Renal pelvis (tissue), 1 donor: ENCODE measurements at regions not wholly inside any gene's neighbourhood (a gene's known extent, or its start where the extent isn't known, plus 50 kb on each side); places are given as distances from the start of the nearest gene placed in this dataset.
A peak's percentile ranks its signal among the peaks of the same experiment; 100 is the strongest.
"Not testable (repeated sequence)": the region's sequence is repeated elsewhere in the genome, so short reads cannot be mapped to it uniquely, and the experiment has no call there.

Source experiments
- DNase-seq: peaks from one replicate; pipeline ENCODE4 v3.0.0-alpha.2; 2013

DNA sequence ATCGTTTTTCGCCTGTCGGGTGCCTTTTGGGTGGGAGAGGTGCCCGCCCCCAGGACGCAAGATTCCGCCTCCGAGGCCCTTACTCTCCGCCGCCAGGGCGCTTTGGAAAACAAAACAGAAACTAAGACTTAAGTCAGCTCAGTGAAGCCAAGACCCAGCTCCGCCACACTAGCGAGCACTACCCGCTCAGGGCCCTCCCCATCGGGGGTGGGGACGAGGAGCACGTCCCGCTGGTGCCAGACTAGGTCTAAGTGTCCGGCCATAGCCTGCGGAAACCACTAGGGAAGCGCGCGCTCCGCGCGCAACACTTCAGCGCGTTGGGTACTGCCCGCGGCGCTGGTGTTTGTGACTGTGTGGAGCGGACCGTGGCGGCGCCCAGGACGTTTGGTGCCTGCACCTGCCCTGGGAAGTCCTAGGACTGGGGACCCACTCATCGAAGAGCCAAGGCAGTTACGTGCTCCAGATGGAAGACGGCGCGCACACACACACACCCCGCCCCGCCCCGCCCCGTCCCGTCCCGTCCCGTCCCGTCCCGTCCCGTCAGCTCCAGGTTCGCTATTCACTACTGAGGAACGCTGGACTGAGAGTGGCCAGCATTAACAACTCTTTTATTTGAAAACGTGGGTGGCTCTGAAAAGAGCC, 57.6 kb upstream of the BOLA1 start:
- not testable (repeated sequence) for DNase-seq

DNA sequence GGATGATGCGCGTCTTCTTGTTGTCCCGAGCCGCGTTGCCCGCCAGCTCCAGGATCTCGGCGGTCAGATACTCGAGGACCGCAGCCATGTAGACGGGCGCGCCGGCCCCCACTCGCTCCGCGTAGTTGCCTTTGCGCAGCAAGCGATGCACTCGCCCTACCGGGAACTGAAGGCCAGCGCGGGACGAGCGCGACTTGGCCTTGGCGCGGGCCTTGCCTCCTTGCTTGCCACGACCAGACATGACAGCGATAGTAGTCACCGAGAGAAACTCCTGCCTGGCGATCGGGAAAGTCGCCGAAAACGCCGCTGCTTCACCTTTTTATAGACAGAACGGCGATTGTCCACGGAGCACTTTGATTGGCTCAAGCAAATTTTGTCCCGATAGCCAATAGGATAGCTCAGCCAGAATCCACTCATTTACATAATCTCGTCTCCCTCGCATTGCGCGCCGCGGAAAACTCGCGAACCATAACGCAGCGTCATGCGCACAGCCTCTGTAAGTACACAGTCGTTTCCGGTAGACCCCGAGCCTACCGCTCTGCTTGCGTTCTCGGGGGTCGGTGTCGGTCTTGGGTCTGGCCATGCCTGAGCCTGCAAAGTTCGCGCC, 56.8 kb upstream of the BOLA1 start:
- DNase-seq, result not testable (repeated sequence)

DNA sequence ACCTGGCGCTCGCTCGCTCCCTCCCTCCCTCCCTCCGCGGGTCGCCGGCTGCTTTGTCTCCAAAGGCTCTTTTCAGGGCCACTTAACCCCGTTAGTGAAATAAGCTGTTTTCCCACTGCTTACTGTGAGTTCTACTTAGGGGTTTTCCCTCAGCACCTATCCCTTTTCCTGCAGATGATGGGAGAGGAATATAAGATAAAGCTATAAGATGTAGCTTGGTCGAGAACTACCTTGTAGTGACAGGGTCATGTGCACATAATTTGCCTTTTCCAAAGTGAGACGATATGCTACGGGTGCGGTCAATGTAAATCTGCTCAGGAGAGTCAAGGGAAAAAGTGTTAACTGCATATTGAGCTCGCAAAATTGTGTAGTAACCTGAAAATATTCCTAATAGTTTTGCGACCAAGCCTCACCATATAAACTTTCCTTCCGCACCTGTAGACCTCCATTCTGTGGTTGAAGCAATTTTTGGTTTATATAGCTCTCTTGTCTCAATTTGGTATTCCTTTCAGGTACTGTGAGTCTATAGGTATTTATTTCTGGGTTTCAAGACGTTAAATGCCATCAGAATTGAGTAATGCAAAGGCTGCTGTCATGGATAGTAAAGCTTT, 55.8 kb upstream of the BOLA1 start:
- DNase-seq, result peak; percentile 21

DNA sequence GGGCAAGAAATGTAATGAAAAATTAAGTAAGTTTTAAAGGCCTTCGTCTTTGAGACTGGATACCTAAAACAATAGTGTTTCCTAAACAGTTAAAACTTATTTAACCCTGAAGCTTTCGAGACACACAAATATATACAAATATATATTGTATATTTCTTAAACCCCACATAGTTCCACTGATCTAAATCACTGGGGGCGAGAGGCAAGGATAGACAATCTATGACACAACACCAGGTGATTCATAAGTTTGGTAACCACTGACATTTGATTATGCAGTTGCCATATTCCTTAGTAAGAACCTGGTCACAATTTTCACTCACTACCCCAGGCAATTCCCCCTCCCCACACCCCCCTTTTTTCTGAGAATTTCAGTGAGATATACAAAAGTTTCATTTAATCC, 55.3 kb upstream of the BOLA1 start:
- peak; percentile 8 for DNase-seq

DNA sequence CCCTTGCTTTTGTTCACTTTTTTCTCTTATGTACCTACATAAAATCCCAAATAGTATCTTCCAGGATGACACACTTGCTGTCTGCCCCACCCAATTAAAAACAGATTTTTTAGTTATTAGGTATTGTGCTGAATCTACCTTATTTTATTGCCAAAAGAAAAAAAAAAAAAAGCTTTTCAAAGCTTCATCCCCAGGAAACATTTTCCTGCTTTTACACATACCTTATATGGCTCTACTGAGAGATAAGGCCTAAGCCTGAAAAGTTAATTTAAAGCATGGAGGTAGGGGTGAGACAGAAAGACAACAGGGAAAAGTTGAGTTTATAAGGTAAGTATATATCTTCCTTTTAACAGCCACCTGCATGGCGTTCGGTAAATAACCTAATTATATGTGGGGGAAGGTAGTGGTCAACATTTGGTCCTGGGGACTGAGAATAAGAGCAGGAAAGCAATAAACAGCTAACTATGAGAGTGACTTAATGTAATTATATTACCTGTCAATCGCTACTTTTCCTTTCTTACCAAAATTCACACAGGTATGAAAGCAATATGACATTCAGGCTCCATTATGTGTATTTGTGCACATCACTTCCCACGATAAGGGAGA, 54.6 kb upstream of the BOLA1 start:
- DNase-seq, result no peak

DNA sequence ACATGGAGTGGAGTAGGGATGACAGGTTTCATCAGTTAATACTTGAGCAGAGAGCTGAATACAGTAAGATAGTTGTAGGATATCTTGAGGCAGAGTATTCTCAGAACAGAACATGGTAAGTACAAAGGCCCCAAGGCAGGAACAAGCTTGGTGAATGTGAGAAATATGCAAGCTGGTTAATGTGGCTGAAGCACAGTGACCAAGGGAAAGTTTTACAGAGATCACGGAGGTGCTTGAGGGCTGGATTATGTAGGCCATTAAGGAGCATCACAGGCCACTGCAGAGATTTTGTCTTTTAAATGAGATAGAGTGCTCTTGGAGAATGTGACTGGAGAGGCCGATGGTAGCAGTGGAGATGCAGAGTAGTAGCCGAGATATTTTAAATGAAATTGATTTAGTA, 54.0 kb upstream of the BOLA1 start:
- peak; percentile 0 for DNase-seq

DNA sequence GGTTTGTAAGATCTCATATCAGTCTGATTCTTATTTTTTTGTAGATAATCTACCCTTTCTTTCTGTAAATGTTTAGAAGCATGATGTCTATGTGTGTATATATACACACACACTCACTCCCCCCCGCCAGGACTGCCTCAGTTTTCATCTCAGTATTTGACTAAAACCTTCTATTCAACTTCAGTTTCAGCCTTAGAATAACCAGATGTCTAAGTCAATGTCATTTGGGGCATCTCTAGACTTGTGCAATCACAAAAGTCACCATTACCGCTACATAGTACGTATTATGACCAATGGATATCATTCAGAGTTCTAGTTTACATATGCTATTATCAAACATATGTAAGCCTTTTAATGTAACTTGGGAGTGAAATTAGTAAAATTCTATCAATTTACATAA, 53.3 kb upstream of the BOLA1 start:
- no peak for DNase-seq

DNA sequence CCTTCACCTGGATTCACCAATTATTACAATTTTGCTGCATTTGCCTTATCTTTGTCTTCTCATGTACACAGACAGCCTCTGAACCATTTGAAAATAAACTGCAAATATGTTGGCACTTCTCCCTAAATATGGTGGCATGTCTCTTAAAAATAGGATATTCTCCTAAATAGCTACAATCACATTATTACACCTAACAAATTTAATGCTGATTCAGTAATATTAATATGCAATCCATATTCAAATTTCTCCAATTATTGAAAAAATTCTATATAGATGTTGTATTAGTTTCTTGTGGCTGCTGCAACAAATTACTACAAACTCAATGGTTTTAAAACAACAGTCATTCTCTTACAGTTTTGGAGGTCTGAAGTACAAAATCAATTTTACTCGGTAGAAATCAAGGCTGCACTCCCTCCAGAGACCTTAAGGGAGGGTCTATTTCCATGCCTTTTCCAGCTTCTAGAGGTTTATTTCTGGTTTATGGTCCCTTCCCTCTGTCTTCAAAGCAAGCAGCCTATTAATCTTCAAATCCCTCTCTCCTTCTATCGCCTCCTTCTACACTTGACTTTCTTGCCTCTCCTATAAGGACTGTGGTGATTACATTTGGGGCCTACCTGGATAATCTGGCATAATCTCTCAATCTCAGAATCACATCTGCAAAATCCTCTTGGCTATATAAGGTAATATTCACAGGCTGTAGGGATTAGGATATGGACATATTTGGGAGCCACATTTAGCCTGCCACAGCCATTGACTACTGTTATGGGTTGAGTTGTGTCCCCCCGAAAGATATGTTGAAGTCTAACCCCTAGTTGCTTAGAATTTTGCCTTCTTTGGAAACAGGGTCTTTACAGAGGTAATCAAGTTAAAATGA, 52.5 kb upstream of the BOLA1 start:
- no peak for DNase-seq

DNA sequence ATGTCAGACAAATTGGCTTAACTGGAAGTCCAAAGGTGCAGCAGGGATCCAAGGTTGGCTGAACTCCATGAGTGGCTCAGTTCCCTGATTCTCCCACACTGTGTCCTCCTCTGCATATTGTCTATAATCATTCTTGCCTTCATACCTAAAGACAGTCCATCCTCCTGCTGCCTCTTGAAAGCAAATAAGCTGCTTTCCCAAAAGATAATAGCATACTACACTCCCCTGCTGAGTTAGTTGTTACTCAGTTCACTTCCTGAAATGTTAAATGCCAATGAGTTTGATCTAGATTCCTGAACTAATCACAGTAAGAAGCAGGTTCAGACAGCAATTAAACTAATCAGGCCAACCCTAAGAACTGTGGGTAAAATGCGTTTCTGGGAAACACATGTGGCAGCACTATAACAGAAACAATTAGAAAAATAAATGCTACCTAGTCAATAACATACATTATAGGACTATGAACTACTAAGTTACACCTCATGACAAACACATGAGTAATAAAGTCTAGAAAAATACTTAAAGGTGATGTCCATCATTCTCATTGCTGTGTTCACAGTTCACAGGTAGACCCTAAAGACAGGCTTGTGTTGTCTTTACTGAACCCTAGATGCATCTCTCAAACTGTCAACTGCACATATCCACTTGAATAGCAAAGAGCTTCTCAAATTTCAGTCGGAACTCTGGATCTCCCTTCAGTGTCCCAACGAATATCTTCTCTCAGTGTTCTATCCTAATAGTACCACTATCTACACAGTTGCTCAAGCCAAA, 50.8 kb upstream of the BOLA1 start:
- DNase-seq, result peak; percentile 42

DNA sequence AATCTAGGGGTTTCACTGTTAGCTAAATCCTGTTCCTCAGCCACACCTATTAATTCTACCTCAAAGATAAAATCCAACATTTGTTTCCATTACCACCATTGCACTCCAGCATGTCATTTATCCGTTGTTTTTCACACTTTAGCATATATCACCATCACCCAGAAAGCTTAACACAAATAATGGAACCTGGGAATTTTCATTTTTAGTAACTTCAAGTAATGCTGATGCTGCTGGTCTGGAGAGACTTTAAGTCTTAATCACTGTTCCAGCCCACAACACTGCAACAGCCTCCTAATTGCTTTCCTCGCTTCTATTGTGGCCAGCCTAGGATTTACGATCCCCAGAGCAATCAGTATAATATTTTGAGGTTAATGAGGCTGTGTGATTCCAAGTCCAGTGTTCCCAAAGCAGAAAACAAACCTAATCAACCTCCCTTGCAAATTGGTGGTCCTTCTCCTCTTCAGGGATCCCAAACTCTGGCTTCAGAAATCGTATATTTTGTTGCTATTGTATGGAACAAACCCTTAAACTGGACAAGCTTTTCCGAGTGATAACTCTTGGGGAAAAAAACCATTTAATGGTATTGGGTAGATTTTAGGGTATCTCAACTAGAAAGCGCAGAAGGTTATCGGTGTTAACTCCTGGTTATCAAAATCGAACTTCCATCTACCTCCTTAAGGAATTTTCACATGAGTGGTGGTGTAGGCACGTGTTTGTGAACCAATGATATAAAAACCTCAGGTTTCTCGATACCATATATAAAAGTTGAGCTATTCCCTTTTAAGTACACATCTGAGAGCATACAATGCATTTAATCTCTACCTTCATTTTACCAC, 50.0 kb upstream of the BOLA1 start:
- DNase-seq, result peak; percentile 41
